GM19455 (cell line): ENCODE measurements at regions not wholly inside any gene's neighbourhood (a gene's known extent, or its start where the extent isn't known, plus 50 kb on each side); places are given as distances from the start of the nearest gene placed in this dataset.

Source experiments
- ATAC-seq: cut with Tn5 transposase; IDR thresholded peaks from one replicate; pipeline ENCODE4 v1.9.1; 2021; ENCODE audit not compliant: unreplicated experiment

GRCh38 chr18:61062258-61062657 is 271.0 kb upstream of the CDH20 start:
- ATAC-seq = no peak

- no peak for ATAC-seq
Measured at GRCh38 chr18:61064911-61065310, 268.3 kb upstream of the CDH20 start.

DNA sequence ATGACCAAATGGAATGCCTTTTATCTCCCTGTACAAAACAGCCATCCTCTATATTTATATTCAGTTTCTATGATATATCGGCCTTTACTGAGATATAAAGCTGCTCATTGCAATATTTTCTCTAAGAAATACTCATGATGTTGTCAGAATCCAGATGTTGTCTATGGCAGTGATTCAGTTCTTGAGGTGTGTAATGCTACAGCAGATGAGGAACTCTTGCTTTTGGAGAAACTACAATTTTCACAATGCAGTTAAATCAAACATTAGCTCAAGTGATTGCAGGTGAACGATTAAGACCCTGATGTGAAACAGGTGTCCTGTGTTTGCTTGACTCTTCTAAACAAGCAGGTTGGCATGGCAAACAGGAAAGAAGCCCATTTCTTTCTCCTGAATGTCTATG is 256.2 kb upstream of the CDH20 start:
- ATAC-seq = no peak

- no peak for ATAC-seq
Measured at GRCh38 chr18:61079714-61080113, 253.5 kb upstream of the CDH20 start.

GRCh38 chr18:61080954-61081528 is 252.2 kb upstream of the CDH20 start:
- ATAC-seq = no peak

DNA sequence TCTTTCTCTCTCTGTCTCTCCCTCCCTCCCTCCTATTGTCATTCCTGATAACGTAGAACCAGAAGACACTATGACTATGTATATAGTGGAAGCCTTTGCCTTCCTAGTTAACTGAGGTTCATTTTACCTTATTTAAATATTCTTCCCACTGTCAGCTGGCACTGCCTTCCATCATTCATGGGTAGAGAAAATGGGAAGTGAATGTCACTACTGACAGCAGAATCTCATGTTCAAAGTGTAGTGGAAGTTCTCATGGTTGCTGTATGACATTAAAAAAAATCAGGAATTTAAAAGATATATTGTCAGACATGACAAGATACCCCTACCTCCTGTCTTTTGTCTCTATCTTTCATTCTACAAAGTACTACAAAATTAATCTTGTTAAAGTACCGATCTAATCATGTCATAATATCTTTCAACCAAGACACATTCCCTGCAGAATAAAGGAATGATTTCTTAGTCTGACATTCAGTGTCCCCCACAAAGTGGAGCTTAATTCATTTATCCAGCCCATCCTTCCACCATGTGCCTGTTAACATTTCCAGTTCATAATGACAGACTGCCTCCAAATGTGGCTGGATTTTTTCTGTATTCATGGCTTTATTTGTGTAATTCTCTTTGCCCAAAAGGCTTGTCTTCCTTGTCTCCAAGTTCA is 250.1 kb upstream of the CDH20 start:
- ATAC-seq = no peak

DNA sequence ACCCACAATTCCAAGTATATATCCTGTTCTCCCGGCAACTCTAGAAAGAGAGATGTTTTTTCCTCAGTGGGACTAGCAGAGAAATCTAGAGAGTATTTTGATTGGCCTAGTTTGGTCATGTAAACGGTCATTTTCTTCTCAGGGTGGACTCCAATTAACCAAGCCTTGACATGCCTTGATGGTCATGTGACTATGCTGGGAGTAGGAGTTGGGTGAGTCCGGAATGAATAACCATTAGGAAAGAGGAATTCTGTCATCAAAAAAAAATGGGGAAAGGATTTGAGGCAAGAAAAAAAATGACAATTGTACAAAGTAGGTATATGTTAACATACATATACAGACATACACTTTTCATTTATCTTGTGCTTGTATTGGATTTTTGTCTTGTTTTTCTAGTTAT is 248.2 kb upstream of the CDH20 start:
- ATAC-seq = no peak

- ATAC-seq = no peak
Measured at GRCh38 chr18:61085761-61086160, 247.5 kb upstream of the CDH20 start.

GRCh38 chr18:61086657-61087056 is 246.6 kb upstream of the CDH20 start:
- no peak for ATAC-seq

DNA sequence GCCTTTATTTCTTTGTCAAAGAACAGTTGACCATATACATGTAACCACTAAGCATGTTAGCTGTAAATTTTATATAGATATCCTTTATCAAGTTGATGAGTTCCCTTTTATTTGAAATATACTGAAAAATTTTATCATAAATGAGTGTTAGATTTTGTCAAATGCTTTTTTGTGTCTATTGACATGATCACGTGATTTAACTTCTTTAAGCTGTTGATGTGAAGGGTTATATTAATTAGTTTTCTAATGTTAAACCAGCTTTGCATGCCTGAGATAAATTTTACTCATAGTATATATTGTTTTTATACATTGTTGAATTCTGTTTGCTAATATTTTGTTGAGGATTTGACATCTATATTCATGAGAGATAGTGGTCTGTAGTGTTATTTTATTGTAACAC is 241.9 kb upstream of the CDH20 start:
- ATAC-seq = no peak

DNA sequence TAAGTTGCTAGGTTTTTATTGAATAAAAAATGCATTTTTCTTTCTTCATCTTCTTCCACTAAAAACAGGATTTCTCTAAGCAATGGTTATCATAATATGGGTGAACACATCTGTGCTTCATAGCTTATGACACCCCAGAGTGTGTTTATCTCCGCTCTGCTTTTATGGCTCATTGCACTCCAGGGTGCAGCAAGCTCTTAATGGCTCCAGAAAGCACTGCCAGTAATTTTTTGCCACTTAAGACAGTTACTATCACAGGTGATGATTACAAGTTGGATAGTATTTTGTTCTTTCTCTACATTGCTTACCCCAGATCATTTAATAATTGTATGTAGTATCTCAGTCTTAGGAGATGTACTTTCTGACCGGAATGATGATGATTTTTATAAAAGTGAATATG is 239.3 kb upstream of the CDH20 start:
- no peak for ATAC-seq

DNA sequence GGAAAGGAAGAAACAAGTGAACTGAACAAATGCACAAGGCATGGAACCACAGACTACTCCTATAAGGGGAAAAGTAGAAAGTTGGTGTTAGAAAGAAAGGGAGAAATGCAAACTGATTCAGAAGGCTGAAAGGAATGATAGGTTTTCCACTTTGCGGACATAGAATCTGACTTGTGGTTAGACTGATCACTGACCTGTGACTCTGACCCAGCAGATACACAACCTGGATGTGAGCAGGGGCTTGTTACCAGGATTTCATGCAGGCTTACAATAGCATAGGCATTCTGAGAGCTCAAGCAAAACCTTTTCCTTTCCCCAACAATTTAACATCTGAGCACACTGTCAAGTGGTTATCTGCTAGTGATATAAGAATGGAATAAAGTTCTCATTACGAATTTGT is 237.0 kb upstream of the CDH20 start:
- ATAC-seq = no peak

GRCh38 chr18:61107113-61107512 is 226.1 kb upstream of the CDH20 start:
- ATAC-seq = no peak

GRCh38 chr18:61108706-61109105 is 224.5 kb upstream of the CDH20 start:
- ATAC-seq = no peak

DNA sequence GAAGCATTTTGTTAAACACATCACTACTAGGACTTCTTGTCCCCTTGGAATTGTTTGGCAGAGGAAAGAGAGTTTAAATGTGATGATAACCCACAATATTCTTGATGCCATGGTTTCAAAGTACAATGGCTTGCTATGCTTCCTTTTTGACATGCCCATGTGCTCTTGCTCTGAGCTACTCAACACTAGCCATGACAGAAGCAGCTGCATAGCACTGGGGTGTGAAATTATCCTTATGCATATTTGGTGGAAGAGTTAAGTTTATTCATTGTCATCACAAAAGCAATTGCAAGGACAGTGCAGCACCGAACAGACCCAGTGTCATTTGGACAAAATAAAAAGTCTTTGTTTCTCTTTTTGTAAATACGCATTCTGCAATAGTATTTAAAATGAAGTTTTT is 209.9 kb upstream of the CDH20 start:
- no peak for ATAC-seq

GRCh38 chr18:61127714-61128467 is 205.3 kb upstream of the CDH20 start:
- no peak for ATAC-seq

DNA sequence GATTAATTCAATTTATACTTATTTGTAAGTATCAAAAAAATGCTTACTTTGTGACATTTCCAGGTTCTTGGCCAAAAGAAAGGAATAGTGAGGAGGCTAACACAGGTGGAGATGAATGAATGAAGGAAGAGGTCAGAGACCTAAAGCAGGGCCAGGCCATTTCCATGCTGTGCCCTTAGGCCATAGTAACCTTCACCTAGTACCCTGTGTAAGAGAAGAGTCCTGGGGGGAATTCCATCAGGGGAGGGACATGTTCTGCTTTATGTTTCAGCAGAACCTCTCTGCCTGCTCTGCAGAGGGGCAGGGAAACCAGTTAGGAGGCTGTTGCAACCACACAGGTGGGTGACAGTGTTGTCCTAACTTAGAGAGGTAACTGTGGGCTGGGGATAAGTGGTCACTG is 204.2 kb upstream of the CDH20 start:
- ATAC-seq = no peak

DNA sequence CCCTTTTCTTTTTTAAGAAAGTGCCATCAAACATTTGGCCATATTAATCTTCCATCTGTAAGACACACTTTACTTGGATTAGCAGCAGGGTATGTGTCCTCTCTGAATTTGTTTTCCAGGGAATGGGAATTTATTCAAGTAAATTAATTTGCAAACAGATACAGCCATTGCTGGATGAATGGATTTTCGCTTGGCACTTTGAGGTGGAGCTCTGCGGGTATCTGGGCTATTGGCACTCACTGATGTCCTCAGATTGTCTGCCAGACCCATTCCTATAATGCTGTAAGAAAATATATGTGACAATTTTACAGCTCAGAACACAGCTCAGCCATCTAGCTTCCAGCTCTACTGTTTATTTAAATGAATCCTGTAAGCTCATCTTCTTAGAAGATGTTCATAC is 201.2 kb upstream of the CDH20 start:
- ATAC-seq = no peak

- ATAC-seq = no peak
Measured at GRCh38 chr18:61133783-61134182, 199.4 kb upstream of the CDH20 start.

GRCh38 chr18:61136711-61137251 is 196.4 kb upstream of the CDH20 start:
- ATAC-seq = no peak

- ATAC-seq = no peak
Measured at GRCh38 chr18:61141691-61142090, 191.5 kb upstream of the CDH20 start.

DNA sequence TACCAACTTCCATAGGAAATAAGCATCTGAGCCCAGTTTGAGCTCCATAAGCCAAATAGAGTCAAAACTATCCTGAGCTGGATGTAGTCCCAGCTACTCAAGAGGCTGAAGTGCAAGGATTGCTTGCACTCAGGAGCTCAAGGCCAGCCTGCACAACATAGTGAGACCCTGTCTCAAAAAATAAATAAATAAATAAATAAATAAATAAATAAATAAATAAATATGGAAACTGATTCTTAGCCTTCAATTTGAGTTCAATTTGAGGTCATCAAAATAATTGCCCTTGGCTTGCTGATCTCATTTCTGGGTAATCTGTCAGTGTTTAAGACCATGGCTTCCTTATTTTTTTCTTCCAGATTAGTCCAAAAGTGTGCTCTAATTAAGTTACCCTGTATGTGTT is 184.9 kb upstream of the CDH20 start:
- ATAC-seq = no peak
